Astrocyte (in vitro differentiated cells and primary cell): ENCODE measurements at regions not wholly inside any gene's neighbourhood (a gene's known extent, or its start where the extent isn't known, plus 50 kb on each side); places are given as distances from the start of the nearest gene placed in this dataset.

ENCODE experiments used
- EZH2 ChIP-seq: IDR thresholded peaks from 2 replicates; pipeline ENCODE4 v1.6.1; 2012; ENCODE audit warnings: mild to moderate bottlenecking, low read length, inconsistent platforms; ENCODE audit not compliant: insufficient read depth
- TF ChIP-seq, protein P1 (sequence below): IDR thresholded peaks from 2 replicates; pipeline ENCODE4 v1.5.1; 2011; ENCODE audit warnings: low read depth, mild to moderate bottlenecking, inconsistent platforms, low read length, moderate library complexity; ENCODE audit not compliant: insufficient read depth

DNA sequence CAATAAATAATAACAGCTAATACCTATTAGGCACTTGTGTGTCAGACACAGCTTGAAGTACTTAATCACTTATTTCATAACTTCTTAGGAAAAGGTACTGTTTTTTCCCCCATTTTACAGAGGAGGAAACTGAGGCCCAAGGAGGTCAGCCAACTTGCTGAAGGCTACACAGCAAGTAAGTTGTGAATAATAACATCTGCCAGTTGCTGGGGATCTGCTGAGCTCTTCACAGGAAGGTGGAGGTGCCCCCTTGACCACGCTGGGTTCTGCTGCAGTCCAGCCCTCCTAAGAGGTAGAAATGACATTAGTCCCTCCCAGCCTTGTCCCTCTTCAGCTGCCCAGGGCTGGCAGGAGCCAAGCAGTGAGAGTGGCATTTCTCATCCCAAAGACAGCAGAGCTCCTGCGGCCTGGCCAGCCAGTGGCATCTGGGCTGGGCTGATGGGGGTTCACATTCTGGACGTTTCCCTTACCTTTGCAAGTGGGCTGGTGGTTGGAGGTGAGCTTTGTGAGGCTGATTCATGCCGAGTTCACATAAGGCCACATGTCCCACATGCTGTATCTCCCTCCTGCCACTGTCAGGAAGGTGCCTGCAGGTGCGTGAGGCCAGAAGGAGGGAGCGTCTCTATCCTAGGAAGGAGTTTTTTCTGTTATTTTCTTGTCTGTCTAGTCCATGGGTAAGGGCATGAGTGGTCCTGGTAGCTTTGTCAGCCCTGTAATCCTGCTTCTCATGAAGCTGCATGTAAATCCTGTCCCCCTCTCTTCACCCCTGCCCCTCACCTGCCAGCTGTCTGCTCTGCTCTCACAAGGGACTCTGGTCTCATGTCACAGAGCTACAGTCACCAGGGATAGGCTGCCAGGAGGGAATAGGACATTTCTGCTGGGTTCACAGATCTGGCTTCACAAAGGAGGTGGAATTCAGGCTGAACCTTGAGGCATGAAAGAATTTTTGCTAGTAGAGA lies 171.7 kb downstream of the MACROH2A1 start:
- TF ChIP-seq, protein P1, sequence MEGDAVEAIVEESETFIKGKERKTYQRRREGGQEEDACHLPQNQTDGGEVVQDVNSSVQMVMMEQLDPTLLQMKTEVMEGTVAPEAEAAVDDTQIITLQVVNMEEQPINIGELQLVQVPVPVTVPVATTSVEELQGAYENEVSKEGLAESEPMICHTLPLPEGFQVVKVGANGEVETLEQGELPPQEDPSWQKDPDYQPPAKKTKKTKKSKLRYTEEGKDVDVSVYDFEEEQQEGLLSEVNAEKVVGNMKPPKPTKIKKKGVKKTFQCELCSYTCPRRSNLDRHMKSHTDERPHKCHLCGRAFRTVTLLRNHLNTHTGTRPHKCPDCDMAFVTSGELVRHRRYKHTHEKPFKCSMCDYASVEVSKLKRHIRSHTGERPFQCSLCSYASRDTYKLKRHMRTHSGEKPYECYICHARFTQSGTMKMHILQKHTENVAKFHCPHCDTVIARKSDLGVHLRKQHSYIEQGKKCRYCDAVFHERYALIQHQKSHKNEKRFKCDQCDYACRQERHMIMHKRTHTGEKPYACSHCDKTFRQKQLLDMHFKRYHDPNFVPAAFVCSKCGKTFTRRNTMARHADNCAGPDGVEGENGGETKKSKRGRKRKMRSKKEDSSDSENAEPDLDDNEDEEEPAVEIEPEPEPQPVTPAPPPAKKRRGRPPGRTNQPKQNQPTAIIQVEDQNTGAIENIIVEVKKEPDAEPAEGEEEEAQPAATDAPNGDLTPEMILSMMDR, result no peak
- TF ChIP-seq EZH2, result no peak
